ENCODE measurements at regions not wholly inside any gene's neighbourhood (a gene's known extent, or its start where the extent isn't known, plus 50 kb on each side); places are given as distances from the start of the nearest gene placed in this dataset.

DNA sequence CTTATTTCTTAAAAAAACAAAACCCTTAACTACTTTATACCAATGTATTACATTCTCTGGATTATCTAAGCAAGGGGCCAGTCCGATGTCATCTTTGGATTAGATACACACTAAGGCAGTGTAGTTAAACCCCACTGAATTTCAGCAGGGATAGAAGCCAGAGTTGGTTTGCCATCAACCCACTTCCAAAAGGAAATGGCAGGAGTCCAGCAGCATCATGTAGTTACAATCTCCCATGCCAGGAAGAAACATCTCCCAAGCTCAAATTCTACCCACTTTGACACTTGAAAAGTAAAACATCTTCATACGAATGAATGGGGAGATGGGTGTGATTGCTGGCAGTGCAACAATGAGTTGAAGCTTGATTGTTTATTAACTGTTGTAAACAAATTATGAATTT, 203.5 kb upstream of the PLXNC1 start:
- DNase-seq, result no peak

DNA sequence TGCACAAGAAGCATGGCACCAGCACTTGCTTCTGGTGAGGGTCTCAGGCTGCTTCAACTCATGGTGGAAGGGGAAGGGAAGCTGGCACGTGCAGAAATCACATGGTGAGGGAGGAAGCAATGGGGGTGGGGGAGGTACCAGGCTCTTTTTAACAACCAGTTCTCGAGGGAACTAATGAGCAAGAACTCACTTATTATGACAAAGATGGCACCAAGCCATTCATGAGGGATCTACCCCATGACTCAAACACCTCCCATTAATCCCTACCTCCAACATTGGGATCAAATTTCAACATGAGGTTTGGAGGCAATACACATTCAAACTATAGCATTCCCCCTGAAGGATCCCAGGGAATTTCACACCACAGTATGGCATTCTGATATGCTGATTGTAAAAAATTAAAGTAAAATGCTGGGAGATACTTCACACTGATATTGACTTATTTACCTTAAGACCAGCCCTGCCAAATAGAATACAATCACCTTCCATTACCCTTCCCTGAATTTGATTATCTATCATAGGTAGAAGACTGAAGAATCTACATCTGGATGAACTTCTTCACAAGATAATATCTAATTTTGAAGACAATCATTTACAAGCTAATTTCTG, 201.7 kb upstream of the PLXNC1 start:
- DNase-seq, result no peak

DNA sequence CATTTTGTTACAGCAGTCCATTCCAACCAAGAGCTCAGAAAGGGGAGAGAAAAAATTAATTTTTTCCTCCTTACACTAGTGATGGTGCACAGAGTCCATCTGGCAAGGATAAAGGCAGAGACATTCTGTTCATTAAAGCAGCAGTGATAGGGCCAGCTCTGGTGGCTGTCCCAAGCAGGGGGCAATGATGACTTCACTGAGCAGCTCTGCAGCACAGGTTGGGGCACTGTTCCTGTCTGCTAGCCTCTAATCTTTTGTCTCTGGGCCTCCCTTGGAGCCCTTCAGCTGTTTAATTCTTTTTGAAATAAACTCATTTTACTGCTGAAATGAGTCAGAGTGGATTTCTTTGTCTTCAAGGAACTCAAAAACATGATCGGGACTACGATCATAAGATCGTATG, 200.9 kb upstream of the PLXNC1 start:
- DNase-seq, result no peak

DNA sequence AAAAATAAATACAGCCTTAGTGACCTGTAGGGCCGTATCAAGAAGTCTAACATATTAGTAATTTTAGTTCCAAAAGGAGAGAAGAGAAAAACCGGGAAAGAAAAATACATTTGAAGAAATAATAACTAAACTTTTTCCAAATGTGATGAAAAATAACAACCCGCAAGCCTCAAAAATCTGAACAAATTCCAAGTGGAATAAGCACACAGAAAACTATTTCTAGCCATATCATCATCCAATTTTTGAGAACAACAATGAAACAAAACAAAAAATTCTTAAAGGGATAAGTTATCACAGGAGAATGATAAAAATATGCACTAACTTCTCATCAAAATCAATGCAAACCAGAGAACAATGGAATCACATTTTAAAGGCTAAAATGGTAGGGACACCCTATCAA, 198.1 kb upstream of the PLXNC1 start:
- DNase-seq, result no peak

DNA sequence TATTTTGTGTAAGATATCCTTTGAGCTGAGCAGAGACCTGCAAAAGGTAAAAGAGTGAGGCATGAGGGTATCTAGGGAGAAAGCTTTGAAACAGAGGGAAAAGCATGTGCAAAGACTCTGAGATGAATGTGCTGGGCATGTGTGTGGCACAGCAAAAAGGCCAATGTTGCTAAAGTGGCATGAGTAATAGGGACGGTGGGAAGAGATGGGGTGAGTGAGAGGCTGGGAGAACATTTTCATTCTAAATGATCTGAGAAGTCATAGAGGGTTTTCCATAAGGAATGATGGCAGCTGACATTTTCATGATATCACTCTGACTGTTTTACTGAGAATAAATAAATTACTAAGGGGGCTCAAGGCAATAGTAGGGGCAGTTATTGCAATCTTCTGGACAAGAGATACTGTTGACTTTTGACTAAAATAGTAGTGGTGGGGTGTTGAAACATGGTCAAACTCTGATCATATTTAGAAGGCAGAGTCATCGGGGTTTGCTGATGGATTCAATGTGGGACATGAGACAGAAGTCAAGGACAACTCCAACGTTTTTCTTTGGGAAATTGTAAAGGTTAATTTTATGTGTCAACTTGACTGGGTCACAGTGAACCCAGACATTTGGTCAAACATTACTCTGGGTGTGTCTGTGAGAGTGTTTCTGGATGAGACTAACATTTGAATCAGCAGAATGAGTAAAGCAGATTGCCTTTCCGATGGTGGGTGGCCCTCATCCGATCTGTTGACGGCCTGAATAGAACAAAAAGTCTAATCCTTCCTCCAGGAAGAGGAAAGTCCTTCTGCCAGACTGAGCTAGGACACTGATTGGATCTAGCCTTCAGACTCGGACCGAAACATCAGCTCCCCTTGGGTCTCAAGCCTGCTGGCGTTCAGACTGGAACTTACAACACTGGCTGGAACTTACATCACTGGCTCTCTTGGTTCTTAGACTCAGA, 193.9 kb upstream of the PLXNC1 start:
- no peak for DNase-seq

DNA sequence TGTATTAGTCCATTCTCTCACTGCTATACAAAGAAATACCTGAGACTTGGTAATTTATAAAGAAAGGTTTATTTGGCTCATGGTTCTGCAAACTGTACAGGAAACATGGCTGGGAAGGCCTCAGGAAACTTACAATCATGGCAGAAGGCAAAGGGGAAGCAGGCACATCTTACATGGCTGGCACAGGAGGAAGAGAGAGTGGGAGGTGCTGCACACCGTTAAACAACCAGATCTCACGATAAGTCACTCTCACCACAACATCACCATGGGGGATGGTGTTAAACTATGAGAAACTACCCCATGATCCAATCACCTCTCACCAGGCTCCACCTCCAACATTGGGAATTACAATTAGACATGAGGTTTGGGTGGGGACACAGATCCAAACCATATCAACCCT, 191.8 kb upstream of the PLXNC1 start:
- no peak for DNase-seq

DNA sequence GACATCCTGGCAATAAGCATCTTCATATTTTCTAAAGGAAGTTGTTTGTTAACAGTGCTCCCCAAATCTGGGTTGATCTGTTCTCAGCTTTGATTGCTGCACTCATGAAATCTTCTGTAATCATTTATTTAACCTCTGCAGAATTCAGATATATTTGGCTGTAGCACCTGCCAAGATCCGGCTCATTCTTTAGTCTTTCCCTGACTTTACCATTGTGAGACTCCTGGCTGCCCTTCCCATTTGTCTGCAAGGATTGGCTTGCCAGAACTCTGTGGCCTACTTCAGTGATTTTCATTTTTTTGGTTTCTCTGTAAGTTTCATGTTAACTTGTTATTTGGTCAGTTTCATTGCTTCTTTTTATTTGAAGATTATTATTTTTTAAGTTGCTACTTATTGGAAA, 191.2 kb upstream of the PLXNC1 start:
- DNase-seq, result no peak

DNA sequence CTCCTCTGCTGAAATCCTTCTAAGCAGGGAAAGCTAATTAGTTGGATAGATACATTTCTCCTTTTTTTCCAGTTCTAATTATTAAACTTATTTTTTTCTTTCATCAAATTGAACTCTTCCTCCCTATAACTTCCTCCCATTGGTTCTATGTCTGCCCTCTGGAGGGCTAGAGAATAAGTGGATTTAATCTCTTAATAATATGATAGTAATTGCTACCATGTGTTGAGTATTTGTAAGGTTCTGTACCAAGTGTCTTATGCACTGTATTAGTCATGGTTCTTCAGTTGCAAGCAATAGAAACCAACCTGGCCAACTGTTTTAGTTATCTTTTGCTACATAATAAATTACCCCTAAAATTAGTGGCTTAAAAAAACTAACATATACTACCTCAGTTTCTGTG, 190.5 kb upstream of the PLXNC1 start:
- no peak for DNase-seq

DNA sequence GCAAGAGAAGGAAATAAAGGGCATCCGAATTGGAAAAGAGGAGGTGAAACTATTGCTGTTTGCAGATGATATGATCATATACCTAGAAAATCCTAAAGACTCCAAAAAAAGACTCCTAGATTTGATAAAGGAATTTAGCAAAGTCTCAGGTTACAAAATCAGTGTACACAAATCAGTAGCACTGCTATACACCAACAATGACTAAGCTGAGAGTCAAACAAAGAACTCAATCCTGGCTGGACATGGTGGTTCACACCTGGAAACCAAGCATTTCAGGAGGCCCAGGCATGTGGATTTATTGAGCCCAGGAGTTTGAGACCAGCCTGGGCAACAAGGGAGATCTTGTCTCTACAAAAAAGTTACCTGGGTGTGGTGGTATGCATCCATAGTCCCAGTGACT, 188.7 kb upstream of the PLXNC1 start:
- no peak for DNase-seq

DNA sequence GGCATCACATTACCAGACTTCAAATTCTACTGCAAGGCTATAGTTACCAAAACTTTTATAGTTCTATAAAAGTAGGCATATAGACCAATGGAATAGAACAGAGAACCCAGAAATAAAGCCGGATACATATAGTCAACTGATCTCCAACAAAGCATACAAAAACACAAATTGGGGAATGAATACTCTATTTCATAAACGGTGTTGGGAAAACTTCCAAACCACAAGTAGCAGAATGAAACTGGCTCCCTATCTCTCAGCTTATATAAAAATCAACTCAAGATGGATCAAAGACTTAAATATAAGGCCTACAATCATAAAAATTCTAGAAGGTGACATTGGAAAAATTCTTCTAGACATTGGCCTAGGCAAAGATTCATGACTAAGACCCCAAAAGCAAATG, 187.9 kb upstream of the PLXNC1 start:
- DNase-seq, result no peak

DNA sequence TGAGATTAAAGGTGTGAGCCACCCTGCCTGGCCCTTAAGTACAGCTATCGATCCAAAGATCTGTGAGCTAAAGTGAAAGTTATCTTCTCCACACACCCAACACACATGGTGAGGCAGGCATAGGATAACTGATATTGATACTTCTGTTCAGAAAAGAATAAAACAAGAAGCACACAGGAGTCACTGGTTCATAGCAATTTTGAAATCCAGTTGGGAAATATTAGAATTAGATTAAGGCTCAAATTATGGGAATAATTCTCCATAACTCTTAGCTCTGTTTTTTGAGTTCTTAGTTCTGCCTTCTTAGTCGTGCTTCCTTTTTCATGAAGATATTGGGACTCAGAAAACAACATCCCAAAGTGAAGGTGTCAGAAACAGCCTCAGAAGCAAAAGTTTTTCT, 186.0 kb upstream of the PLXNC1 start:
- DNase-seq, result no peak

DNA sequence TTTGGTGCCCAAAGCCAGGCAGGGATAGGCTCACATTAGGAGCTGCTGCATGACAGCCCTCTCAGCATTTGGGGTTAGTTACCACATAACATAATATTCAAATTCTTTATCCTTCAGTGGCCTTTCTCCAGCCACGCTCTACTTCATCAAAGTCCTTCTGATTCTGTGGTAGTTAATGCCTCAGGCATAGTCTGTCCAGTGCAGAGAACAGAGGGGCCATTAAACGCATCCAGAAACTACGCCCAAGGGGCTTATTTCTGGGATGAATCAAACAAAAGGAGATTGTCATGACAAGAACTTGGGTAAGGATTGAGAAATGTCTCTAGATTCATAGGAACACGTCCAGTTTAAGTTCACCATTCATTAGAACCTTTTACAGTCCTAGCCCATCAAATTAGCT, 183.4 kb upstream of the PLXNC1 start:
- DNase-seq, result no peak

DNA sequence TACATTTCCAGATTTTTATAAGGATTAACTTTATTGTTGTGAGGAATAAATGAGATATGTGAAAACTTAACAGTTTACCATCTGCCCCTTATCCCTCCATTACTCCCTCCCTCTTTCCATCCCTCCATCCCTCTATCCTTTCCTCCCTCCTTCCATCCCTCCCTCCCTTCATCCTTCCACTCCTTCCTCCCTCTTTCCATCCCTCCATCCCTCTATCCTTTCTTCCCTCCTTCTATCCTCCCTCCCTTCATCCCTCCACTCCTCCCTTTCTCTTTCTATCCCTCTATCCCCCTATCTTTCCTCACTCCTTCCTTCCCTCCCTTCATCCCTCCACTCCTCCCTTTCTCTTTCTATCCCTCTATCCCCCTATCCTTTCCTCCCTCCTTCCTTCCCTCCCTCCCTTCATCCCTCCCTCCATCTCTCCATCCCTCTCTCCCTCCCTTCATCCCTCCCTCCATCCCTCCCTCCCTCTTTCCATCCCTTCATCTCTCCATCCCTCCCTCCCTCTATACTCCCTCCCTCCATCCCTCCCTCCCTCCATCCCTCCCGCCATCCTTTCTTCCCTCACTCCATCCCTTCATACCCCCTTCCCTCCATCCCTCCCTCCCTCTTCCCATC, 181.8 kb upstream of the PLXNC1 start:
- DNase-seq, result no peak

DNA sequence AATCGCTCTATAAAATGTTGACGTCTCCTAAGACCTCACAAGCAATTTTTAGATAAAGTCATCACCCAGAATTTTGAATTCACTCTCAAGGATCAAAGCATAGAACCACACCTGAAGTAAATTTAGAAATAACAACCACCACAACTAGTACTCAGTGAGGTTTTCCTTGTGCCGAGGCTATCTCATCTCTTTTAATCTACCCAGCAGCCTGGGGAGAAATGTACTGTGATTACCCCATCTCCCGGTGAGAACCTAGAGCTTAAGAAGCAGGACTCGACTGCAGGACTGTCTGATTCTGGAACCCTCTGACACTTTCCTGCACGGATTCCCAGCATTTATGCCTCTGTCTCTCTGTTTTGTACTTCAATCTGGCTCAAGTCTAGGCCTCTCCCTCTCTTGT, 180.9 kb upstream of the PLXNC1 start:
- no peak for DNase-seq

DNA sequence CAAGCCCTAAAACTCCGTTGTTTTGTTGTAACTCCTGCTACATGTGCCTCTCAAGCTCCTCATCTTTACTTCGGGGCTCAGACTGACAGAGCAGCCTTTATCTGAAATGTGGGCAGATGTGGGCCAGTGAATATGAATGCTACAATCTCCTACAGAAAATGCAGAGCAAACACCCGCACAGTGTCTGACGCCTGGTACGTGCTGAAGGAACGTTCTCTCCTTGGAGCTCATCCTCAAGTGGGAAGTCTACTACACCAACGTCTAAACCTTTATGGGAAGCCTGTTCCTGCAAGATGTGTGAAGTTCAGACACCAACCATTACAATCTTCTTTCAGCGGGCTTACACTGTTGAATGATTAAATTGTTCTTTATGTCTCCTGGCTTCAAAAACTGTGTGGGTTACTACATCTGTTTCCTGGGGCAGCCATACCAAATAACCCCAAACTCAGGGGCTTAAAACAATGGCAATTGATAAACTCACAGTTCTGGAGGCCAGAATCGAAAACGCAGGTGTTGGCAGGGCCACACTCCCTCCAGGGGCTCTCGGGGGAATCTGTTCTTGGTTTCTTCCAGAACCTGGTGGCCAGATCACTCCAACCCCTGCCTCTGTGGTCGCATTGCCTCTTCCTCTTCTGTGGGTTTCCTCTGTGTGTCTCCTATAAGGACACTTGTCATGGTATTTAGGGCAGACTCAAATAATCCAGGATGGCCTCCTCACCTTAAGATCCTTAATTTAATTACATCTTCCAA, 179.7 kb upstream of the PLXNC1 start:
- no peak for DNase-seq

DNA sequence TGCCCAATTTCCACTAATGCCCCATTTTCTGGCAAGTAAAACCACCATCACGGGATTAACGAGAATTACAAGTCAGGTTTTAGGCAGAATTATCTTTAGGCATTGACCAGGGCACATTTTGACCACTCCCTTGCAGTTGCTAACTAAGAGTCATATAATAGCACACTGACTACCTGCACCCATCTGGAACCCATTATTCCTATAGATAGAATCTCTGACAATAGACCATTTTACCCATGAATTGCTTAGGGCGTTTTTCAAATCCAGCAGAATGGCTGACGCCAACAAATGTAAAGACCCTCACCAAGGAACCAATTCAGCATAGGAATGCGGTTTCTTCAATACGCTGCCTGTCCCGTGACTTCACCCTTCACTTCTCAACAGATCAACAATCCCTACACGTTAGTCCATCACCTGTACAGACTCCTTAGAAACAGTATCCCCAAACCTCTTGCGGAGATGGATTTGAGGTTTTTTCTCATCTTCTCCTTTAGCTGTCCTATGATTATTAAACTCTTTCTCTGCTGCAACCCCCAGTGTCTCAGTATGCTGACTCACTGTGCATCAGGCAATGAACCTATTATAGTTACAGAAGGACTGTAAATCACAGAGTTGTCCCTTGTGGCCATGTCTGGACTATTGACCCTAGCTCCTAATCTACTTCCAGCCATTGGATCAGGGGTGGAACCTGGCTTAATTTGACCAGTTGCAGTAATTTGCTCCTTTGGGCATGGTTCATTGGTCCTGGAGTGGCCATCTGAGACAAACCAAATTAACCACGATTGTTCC, 177.3 kb upstream of the PLXNC1 start:
- DNase-seq, result no peak

DNA sequence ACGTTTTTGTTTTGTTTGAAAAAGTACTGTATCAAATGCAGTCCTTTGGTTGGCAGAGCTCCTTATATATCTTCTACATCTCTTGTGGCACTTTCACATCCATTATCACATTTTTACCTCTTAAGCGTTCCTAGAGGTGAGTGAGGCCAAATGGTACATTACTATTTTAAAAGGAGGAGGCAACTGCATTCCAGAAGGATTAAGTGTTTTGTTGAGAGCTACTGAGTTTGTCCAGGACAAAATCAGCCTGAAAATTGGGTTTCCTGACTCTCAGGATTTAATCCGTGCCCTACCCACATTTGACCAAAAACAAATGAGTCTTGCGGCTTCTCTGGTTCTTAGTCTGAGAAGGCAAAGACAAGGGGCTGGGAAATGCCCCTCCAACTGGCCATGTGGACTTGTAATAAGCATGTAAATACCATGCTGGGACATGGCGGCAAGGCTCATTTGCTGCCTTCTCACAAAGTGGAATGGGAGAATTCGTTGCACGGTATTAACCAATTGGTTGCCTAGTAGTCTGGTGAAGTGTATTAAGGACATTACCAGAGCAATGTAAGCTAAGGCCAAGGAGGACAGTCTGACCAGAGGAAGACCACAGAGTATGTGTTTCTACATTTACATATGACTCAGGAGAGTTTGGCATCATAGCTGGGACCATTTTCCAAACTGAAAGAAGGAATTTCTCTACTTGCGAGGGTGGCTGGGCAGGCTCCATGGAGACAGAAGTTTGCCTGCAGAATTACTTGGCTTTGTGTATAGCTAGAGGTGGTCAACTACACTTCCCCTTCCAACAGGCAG, 175.8 kb upstream of the PLXNC1 start:
- DNase-seq, result no peak

DNA sequence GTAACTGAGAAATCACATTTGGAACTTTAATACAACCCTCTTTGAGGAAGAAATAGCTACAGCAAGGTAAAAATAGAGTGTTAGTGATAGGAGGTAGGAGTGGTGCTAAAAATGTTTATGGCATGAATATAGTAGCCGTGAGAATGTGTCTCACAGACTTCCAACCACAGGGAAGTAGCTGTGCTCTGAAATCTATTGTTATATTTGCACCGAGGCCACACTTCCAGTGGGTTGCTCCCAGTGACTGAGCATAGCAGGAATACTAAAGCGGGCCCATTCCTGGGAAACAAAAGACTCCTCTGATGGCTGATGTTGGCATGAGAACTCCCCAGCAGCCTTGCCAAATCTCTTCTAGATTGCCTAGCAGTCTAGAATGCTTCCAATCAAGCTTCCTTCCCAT, 174.1 kb upstream of the PLXNC1 start:
- DNase-seq, result no peak

DNA sequence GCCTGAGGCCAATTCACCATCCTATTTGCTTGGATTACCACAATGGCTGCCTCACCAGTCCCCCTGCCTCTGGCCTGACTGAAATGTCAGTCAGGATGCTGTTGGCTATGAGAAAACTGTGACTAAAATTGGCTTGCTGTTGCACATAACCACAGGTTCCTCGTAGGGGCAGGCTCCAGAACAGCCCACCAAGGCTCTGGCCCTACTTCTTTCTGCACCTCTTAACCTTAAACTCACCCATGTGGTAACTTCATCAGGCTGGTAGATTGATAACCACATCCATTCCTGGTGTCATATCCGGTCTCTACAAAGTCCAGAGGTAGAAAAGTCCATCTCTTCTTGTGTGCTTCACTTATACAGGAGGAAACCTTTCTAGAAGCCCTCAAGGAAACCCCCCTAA, 172.4 kb upstream of the PLXNC1 start:
- DNase-seq, result no peak

DNA sequence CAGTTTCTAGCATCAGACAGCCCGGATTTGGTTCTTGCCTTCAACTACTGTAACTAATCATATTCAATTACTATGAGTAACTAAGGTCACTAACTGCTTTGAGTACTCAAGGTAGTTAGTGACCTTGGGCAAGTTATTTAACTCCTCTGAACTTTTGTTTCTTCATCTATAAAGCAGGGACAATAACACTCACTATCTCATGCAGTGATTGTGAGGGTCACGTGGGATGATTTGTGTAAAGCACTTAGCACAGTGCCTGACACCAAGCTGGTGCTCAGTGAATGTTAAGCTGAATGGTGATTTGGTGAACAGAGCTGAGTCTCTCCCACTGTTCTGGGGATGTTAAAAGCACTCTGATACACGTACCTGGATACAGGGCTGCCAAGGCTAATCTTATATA, 171.3 kb upstream of the PLXNC1 start:
- no peak for DNase-seq

DNA sequence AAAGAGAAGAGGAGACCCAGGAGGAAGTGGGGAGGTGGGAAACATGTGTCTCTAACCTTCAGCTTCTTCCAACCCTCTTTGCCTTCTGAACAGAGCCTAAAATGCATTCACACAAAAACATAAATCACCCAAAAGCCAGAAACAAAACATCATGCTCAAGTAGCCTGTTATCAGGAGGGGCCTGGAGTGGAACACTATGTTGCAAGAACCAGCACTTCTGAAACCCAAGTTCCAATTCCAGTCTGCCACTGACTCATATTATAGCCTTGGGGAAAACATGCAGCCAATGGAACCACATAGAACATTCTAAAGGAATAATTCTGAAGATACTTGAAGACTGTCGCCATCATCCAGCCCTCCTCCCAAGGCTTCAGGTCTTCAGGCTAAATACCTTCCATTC, 169.8 kb upstream of the PLXNC1 start:
- DNase-seq, result no peak

DNA sequence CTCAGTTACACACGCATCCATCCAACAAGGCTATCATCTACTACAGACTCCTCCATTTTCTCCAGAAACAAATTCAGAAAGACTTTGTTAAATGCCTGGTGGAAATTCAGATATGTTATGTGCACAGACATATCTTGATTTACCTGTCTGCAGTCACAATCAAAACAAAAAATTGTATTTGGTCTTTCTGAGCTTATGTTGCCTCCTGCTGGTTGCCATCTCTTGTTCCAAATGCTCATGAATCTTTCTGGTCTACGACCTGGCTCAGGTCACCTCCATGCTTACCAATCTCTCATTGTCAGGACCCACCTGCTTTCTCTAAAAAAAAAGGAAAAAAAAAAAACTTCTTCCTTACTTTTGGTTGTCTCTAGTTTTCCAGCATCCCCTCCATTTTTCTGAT, 169.2 kb upstream of the PLXNC1 start:
- no peak for DNase-seq
